Hippocampal formation (tissue), 2 donors: ENCODE measurements at regions not wholly inside any gene's neighbourhood (a gene's known extent, or its start where the extent isn't known, plus 50 kb on each side); places are given as distances from the start of the nearest gene placed in this dataset.
"Not testable (repeated sequence)": the region's sequence is repeated elsewhere in the genome, so short reads cannot be mapped to it uniquely, and the experiment has no call there.

Experiments
- DNase-seq, 2 donors: peaks; one replicate each; lab custom pipeline; 2025; lab: John Stamatoyannopoulos, UW

DNA sequence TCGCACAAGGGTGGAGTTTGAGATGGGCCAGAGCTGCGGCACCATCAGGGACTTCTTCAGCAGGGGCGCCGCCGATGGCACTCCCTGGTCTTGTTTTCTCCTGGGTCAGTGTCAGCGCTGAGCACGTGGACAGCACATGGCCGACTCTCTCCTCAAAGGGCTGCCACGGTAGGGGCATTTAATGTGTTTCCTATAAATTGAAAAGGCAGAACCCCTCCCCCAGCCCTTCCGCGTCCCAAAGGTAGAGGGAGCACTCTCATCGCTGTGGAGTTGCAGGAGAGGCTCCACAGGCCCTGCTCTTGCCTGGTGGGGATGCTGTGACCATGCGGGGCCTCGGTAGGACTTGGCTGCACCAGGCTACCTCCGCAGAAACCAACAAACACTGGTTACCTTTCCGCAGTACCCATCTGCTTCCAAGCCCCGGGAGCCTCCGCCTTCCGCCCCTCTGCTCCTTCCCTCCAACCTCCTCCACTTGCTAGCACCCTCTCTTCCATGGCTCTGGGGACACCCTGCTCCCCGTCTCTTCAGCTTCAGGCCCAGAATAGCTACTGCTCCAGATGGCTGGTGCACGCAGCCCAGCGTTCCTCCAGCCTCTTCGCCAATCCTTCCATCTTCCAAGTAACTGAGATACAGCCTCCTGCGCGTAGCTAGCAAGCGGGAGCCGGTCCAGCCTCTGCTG is 166.3 kb upstream of the ADCY1 start:
- peak; percentile 11 to 44 for DNase-seq

DNA sequence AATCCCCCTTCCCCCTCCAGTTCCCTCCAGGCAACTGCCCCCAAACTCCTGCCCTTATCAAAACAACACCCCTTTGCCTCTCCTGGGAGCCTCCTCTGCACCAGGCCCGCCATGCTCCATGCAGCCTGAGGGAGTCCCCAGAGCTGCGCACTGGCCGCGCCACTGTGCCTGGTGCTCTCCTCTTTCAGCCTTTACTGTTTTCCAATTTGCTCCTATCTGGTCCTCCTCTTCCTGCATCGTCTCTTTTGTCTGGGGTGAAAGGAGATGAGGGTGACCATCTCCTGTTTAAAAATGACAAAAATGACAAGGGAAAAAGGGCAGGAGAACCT is 165.8 kb upstream of the ADCY1 start:
- no peak for DNase-seq

DNA sequence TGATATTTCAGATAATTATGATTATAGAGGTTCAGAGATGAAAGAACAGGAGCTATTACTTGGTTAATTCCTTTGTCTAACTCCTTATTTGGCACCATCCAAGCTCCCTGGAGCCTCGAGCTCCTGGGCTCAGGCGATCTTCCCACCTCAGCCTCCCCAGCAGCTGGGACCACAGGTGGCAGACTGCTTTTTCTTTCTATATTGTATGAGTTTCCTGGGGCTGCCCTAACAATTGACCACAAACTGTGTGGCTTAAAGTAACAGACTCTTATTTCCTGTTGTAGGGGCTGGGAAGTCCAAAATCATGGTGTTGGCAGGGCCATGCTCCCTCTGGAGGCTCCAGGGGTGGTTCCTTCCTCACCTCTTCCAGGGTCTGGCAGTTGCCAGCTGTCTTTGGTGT is 163.3 kb upstream of the ADCY1 start:
- no peak for DNase-seq

DNA sequence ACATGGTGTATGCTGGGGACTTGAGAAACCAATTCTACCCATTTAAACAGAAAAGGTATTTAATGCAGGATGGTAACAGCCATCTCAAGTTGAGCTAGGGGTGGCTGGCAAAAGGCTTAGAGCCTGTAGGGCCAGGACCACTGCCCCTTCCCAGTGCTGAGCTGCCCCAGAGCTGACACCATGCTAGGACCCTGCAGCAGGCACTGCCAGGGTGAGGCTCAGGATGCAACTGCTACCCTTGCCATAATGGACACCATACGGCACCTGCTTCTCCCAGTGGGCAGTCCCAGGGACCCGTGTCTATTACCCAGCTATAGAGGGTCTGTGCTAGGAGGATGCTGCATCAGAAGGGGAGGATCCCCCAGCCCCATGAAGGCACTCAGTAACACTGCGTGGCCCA is 160.7 kb upstream of the ADCY1 start:
- no peak for DNase-seq

DNA sequence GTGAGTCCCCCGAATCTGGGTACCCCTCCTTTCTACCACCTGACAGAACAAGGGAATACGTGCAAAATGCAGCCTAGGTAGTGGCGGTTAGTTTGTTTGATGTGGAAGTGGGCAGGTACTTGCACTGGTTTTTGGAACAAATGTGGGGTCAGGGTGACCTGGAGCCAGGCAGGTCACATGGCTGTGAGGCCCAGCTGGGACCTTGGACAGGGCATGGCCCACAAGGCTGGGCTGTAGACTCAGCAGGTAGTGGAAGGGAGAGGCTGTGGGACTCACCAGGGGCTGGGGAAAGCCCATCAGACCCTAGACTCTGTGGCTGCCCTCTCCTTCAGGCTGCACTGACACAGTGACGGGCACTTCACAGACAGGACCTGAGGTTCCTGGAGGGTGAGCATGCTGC is 159.9 kb upstream of the ADCY1 start:
- no peak for DNase-seq

DNA sequence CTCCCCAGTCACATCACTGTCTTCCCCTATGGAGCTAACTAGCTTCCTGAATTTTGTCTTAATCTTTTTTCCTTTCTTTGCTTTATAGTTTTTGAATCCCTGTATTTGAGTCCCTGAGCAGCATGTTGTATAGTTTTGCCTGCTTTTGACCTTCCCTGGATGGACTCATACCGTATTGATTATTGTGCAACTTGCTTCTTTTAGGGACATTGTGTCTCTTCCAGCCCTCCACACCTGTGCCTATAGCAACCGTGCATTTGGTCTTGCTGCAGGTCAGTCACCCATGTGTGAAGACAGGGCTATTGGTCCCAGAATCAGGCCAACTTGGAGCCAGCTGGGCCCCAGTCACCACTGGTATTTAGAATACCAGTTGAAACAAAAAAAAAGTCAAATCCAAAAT is 158.9 kb upstream of the ADCY1 start:
- DNase-seq = no peak

DNA sequence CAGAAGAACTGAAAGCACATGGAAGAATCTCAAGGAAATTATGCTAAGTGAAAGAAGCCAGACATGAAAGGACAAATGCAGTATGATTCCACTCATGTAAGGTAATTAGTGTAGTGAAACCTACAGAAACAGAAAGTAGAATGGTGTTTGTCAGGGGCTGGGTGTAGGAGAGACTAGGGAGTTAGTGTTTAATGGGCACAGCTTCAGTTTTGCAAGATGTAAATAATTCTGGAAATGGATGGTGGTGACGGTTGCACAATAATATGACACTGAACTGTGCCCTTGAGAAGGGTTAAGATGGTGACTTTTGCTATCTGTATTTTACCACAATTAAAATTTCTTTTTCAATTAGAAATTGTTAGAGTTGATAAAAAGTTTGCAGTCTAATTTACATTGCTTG is 157.3 kb upstream of the ADCY1 start:
- DNase-seq = no peak

DNA sequence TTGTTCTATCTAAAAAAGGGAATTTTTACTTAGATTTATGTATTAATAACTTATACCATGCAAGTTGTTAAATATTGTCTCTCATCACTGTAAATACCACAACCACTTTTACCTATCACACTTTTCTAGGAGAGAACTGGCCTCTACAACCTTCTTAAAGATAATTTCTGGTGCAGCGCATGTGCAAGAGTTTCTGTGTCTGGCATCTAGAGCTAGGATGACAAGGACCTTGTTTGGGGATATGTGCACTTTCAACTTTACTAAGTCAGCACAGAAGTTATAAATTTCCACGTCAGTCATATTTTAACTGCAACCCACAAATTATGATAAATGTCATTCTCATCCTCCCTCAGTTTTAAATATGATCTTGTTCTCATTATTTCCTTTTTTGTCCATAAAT is 156.9 kb upstream of the ADCY1 start:
- DNase-seq = no peak

DNA sequence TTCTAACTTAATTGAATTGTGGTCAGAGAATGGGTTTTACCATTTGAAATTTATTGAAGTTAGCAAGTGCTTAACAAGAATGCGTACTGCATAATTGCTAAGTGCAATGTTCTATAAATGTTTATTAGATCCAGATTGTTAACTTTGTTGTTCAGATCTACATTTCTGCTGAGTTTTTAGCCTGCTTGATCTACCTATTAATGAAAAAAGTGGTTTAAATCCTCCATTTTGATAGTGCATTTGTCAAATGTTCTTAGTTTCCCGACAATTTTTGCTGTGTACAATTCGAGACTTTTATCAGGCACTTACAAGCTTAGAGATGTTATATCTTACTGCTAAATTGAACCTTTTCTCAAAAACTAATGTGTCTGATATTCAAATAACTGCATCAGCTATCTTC is 156.4 kb upstream of the ADCY1 start:
- DNase-seq = no peak

DNA sequence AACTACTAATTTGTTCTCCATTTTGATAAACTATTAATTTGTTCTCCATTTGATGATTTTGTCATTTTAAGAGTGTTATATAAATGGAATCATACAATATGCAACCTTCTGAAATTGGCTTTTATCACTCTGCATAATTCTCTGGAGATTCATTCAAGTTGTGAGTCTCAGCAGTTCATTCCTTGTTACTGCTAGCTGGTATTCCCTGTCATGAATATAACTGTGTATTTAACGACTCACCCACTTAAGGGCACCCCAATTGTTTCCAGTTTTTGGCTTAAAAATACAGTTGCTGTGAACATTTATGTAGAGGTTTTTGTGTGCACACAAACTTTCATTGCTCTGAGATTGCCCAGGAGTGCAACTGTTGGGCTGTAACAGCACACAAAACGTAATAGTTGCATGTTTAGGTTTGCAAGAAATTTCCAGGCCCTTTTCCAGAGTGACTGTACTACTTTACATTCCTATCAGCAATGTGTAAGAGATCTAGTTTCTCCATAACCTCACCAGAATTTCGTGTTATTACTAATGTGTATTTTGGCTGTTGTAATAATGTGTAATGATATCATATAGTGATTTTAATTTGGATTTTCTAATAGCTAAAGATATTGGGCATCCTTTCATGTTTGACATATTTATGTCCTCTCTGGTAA is 153.2 kb upstream of the ADCY1 start:
- no peak for DNase-seq

DNA sequence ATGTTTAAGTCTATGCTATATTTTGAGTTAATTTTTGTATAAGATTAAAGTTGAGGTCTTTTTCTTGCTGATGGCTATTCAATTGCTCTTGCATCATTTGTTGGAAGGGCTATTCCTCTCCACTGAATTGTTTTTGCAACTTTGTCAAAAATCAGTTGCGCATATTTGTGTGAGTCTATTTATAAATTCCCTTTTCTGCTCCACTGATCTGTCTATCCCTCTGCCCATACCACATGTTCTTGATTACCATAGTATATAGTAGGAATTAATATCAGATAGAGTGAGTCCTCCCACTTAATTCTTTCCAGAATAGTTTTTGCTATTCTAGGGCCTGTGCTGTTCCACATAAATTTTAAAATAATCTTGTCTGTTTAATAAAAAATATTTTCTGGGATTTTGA is 152.4 kb upstream of the ADCY1 start:
- DNase-seq = no peak

DNA sequence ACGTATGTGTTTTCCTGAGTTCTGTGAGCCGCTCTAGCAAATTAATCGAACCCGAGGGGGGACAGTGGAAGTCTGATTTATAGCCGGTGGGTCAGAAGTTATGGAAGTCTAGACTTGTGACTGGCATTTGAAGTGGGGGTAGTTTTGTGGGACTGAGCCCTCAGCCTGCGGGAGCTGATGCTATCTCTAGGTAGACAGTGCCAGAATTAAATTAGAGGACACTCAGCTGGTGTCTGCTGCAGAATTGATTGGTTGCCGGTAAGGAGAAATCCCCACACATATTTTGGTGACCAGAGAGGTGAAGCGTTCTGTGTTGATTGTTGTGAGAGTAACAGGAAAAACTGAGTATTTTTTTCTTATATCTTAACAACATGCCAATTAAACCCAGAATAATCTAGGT is 143.8 kb upstream of the ADCY1 start:
- DNase-seq = no peak

DNA sequence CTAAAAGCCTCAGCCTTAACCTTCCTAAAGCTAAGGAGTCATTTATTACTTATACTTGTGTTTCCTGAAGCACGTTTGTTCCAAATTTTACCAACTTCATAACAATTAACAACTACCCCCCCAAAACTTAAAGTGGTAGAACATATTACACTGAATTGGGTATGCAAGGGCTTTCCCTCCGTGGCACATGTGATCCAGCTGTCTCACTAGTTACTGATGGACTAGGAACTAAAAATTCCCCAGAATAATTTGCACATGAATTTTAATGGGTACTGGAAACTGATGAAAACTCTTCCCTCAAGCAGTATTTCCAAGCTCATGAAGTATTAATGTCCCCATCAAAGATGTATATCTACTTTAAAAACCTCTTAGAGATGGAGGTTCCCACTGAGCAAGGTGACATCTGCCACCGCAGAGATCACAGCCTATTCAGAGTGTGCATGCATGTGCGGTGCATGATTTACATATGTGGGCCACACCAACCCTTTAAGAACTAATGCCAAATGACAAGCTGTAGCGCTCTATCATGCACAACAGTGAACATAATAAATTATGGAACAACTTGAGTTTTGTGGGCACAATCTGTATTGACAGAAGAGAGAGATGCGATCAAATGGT is 139.9 kb upstream of the ADCY1 start:
- no peak for DNase-seq

DNA sequence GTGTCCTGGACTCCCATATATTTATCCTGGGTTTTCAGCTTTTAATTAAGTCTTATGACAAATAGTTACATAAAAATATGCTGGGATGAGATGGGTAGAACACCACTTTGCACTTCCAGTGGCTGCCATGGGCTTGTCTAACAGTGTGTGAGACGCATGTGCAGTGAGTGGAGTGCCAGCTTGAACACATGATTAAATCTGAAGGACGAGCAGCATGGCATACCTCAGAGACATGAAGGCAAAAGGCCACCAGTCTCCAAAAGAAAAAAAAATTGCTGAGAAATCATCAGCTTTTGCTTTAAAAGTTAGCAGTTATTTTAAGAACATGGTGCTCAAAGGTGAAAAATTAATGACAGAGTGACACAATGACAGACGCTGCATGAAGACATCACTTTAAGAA is 139.0 kb upstream of the ADCY1 start:
- DNase-seq = no peak

DNA sequence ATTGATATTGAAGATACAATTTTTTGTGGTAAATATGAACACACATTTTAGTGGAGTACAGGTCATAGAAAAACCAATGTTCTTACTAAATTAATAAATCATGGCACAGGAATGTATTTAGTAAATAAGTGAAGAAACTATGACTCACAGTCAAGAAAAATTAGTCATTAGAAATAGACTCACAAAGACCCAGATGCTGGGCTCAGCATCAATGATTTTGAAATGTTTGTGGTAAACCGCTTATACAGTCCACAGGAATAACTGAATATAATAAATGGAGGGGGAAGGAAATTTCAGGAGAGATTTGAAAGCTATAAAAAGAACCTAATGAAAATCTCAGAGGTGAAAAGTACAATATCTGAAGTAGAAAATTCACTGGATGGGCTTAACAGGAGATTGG is 138.3 kb upstream of the ADCY1 start:
- no peak for DNase-seq

DNA sequence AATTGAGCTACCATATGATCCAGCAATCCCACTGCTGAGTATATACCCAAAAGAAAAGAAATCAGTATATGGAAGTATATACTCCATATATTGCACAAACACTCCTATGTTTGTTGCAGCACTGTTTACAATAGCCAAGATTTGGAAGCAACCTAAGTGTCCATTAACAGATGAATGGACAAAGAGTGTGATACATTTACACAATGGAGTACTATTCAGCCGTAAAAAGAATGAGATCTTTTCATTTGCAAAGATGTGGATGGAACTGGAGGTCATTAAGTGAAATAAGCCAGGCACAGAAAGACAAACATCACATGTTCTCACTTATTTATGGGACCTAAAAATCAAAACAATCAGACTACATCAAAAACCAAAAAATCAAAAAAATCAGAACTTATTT is 133.4 kb upstream of the ADCY1 start:
- not testable (repeated sequence) for DNase-seq

DNA sequence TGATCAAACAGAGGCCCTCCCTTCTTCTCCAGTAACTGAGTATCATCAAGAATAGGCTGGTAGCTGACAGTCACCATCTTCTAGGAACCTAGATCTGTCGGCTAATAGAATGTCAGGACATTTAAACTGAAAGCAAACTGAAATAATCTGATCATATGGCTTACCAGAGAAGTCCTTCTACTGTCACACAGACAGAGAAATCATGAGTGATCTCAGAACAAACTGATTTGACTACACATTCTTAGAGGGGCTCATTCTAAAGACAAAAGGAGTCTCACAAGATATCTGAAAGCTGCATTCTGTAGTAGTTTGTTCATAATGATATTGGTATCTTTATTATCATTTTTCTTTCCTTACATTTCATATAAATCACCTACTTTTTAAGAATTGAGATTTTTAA is 130.9 kb upstream of the ADCY1 start:
- DNase-seq = no peak

DNA sequence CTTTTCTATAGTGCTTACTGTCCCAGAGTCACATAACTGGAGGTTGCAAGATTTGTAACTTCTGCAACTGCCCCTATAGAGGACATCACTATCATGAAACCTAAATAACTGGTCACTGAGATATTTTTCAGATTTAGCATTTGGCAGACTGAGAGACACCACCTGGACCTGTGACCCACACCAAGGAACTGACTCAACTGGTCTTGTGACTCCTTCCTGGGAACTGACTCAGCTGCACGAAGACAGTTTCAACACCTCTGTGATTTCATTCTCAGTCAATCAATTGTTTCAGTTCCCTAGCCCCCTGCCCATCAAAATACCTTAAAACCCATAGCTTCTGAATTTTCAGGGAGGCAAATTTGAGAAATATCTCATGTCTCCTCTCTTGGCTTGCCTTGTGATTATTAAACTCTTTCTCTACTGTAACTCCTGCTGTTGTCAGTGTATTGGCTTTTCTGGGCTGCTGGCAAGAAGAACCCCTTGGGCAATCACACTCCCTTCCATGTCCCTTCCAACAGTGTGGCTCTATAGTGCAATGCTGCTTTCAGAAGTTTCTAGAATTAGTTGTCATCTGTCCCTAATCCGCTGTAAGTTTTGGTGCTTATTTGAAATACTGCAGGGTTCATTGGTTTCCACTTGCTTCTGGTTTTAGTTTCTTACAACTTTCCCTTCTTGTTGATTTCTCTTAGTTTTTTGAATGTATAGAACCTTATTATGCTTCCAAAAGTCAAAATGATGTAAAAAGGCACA is 127.8 kb upstream of the ADCY1 start:
- no peak for DNase-seq

DNA sequence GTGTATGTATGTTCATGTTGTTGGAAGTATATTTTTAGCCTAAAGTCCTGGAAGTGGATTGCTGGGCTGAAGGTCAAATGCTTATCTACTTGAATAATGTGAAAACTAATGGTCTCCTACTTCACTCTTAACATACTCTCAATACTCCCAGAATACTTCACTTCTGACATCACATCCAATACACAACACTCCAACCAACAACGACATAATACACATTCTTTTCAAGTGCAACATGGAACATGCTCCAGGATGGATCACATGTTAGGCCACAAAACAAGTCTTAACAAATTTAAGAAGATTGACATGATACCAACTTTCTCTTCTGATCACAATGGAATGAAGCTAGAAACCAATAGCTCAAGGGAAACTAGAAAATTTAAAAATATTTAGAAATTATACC is 126.9 kb upstream of the ADCY1 start:
- no peak for DNase-seq

DNA sequence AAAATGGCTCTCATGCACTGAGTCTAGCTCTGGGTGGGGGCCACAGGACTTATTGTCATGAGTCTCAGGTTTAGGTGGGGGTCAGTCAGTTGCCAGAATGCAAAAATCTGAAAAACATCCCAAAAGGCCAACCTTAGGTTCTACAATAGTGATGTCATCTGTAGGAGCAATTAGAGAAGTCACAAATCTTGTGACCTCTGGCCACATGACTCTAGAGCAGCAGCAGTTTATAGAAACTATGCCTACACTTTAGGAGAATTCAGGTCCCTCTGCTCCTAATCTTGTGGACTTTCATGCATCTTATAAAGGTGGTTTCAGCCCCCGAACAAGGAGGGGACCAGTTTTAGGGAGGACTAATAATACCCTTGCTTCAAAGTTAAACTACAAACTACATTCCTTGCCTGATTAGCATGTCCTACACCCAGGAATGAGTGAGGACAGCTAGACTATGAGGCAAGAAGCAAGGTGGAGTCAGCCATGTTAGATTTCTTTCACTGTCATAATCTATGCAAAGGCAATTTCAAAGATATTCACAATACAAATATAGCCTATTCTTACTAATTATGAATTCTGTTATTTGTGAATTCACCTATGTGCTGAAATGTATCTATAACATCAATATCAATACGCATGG is 123.5 kb upstream of the ADCY1 start:
- DNase-seq = no peak

DNA sequence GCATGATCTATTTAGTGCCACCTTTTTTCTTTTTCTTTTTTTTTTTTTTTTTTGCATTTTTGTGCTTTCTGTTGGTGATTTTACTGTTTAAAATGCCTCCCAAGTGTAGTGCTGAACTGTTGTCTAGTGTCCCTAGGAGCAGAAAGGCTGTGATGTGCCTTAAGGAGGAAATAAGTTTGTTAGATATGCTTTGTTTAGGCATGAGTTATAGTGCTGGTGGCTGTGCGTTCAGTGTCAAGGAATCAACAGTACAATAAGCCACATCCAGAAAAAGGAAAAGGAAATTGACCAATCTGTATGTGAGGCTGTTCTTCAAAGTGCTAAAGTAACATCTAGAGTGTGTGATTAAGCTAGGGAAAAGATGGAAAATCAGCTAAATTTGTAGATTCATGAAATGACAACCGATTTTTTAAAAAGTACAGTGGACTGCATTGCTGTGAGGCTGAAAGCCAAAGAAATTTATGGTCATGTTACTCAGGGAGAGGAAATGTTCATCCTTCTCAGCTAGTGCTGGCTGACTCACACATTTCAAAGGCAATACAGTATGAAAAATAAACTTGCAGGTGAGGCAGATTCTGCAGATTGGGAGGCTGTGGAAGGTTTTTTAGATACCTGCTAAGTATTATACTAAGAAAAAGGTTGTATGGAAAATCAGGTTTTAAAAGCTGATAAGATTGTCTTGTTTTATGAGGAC is 122.7 kb upstream of the ADCY1 start:
- DNase-seq = no peak

DNA sequence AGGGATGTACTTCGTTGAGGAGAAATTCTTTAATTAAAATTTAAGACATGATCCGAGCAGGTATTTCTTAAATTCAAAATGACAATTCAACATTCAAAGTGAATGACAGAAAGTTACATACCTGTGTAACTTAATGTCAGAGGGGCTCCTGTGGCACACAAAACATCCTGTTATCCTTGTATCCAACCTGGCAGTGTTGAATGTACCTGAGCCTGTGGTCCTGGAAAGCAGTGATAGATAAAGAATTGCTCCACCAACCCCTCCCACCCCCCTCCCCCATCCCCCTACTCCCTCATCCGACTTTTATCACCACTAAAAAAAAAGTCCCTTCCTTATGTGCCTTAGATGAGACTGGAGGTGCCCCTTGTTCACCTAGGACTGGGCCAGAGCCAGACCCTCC is 119.4 kb upstream of the ADCY1 start:
- no peak for DNase-seq
